Endothelial cell (in vitro differentiated cells): ENCODE measurements at regions not wholly inside any gene's neighbourhood (a gene's known extent, or its start where the extent isn't known, plus 50 kb on each side); places are given as distances from the start of the nearest gene placed in this dataset.

Experiments used
- DNase-seq: peaks from one replicate; pipeline ENCODE4 v3.0.0; 2021; ENCODE audit warnings: low spot score
- H3K27ac Mint-ChIP-seq: one replicate; pipeline ENCODE4 v1.8.0; 2021; ENCODE audit warnings: mixed read lengths, inconsistent platforms; ENCODE audit not compliant: unreplicated experiment
- H3K27me3 Mint-ChIP-seq: one replicate; pipeline ENCODE4 v1.8.0; 2021; ENCODE audit warnings: mild to moderate bottlenecking, moderate library complexity, mixed read lengths, inconsistent platforms; ENCODE audit not compliant: unreplicated experiment
- H3K36me3 Mint-ChIP-seq: one replicate; pipeline ENCODE4 v1.8.0; 2021; ENCODE audit warnings: mild to moderate bottlenecking, low read depth, mixed read lengths, inconsistent platforms; ENCODE audit not compliant: unreplicated experiment
- H3K4me1 Mint-ChIP-seq: one replicate; pipeline ENCODE4 v1.8.0; 2021; ENCODE audit warnings: mild to moderate bottlenecking, mixed read lengths, inconsistent platforms; ENCODE audit not compliant: unreplicated experiment
- H3K4me3 Mint-ChIP-seq: one replicate; pipeline ENCODE4 v1.8.0; 2021; ENCODE audit warnings: mild to moderate bottlenecking, mixed read lengths, inconsistent platforms; ENCODE audit not compliant: unreplicated experiment
- H3K9me3 Mint-ChIP-seq: one replicate; pipeline ENCODE4 v1.8.0; 2021; ENCODE audit warnings: mixed read lengths, inconsistent platforms; ENCODE audit not compliant: unreplicated experiment
- TF ChIP-seq, protein P1 (sequence below): fragments of 200-600 bp; sonication (generic); IDR thresholded peaks from one replicate; pipeline ENCODE4 v1.5.0; 2021; ENCODE audit warnings: antibody characterized with exemption; ENCODE audit not compliant: unreplicated experiment

DNA sequence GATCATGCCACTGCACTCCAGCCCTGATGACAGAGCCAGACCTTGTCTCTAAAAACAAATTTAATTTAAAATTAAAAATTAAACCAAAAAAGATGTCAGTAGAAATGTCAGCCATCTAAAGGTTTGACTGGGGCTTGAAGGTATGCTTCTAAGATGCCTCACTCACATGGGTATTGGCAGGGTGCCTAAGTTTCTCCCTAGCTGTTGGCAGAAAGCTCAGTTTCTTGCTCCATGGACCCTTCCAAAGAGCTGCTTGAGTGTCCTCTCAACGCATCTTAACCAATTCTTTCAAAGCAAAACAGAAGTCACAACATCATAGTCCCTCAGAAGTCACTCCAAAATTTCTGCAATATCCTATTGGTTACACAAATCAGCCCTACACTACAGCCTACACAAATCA lies 231.0 kb upstream of the ADGRL2 start:
- Mint-ChIP-seq H3K27ac (no peak overlapping the region), H3K4me1 (peaks cover 3% of the 10 kb centered on the region), H3K36me3 (no peaks in the 10 kb centered on the region), H3K9me3 (no peaks in the 10 kb centered on the region), H3K27me3 (no peaks in the 10 kb centered on the region), H3K4me3 (no peak overlapping the region)
- no peak for DNase-seq
- TF ChIP-seq, protein P1, sequence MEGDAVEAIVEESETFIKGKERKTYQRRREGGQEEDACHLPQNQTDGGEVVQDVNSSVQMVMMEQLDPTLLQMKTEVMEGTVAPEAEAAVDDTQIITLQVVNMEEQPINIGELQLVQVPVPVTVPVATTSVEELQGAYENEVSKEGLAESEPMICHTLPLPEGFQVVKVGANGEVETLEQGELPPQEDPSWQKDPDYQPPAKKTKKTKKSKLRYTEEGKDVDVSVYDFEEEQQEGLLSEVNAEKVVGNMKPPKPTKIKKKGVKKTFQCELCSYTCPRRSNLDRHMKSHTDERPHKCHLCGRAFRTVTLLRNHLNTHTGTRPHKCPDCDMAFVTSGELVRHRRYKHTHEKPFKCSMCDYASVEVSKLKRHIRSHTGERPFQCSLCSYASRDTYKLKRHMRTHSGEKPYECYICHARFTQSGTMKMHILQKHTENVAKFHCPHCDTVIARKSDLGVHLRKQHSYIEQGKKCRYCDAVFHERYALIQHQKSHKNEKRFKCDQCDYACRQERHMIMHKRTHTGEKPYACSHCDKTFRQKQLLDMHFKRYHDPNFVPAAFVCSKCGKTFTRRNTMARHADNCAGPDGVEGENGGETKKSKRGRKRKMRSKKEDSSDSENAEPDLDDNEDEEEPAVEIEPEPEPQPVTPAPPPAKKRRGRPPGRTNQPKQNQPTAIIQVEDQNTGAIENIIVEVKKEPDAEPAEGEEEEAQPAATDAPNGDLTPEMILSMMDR: no peak

DNA sequence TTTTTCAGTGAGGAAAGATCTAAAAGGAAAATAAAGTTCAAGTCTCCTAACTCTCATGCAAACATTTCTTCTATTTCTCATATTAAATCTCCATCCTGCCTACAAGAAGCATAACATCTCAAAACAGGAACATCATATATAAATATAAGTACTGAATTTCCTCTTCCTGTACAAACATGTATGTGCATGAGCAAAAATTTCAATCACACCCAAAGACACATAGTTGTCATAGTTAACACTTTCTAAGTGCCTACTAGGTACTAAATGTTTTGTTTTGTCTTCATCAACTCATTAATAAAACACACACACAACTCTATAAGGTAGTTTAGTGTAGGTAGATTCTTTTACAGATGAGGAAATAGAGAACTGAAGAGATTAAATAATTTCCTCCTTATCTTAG lies 237.1 kb upstream of the ADGRL2 start:
- no peak for DNase-seq
- TF ChIP-seq, protein P1: no peak
- H3K27ac Mint-ChIP-seq: no peak overlapping the region
- no peaks in the 10 kb centered on the region for H3K9me3 Mint-ChIP-seq
- no peaks in the 10 kb centered on the region for H3K36me3 Mint-ChIP-seq
- H3K4me3 Mint-ChIP-seq: no peak overlapping the region
- no peaks in the 10 kb centered on the region for H3K27me3 Mint-ChIP-seq
- peaks cover 10% of the 10 kb centered on the region for H3K4me1 Mint-ChIP-seq

DNA sequence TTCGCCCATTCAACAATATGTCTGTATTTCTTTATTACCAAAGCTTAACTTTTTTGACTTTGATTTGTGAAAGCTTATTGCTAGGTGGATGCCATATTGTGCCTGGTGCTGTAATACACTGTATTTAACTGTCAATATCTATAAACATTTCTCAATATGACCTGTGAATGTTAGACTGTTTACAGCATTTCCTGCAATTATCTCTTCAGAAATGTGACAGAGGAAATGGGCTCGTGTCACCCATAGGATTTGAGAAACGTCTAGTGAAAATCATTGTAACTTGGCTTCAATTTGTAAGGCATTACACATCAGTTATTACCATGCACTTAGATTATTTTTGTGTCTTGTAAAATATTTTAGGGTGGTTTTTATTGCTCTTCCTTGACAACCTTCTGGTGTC lies 237.8 kb upstream of the ADGRL2 start:
- DNase-seq: no peak
- H3K27me3 Mint-ChIP-seq: no peaks in the 10 kb centered on the region
- H3K4me3 Mint-ChIP-seq: no peak overlapping the region
- TF ChIP-seq, protein P1: no peak
- H3K9me3 Mint-ChIP-seq: no peaks in the 10 kb centered on the region
- H3K27ac Mint-ChIP-seq: no peak overlapping the region
- H3K36me3 Mint-ChIP-seq: no peaks in the 10 kb centered on the region
- peaks cover 10% of the 10 kb centered on the region for H3K4me1 Mint-ChIP-seq

DNA sequence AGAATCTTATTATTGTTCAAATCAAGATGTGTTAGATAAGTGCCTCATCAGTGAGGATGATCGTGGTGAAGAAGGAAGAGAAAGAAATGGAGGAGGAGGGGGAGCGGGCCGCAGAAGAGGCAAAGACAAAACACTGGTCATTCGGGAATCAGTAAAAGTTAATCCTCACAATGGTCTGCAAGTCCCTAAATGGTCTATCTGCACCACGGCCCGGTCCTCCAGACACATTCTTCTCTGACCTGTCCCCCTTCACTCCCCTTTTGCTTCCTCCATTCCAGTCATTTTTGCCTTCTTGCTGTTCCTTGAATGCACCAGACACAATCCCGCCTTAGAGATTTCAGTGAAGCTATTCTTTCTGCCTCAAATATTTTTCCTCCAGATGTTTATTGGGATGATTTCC lies 240.1 kb upstream of the ADGRL2 start:
- TF ChIP-seq, protein P1: no peak
- Mint-ChIP-seq H3K36me3 (no peaks in the 10 kb centered on the region), H3K27ac (no peak overlapping the region), H3K4me3 (no peak overlapping the region), H3K4me1 (peaks cover 10% of the 10 kb centered on the region), H3K27me3 (no peaks in the 10 kb centered on the region), H3K9me3 (no peaks in the 10 kb centered on the region)
- no peak for DNase-seq

- no peak overlapping the region for H3K27ac Mint-ChIP-seq
- H3K4me3 Mint-ChIP-seq: no peak overlapping the region
- peaks cover 10% of the 10 kb centered on the region for H3K4me1 Mint-ChIP-seq
- H3K36me3 Mint-ChIP-seq: no peaks in the 10 kb centered on the region
- H3K27me3 Mint-ChIP-seq: no peaks in the 10 kb centered on the region
- no peaks in the 10 kb centered on the region for H3K9me3 Mint-ChIP-seq
- DNase-seq: no peak
- TF ChIP-seq, protein P1: peak; percentile 49
Measured at GRCh38 chr1:81559662-81560350, 240.9 kb upstream of the ADGRL2 start.
